ENCODE measurements at regions not wholly inside any gene's neighbourhood (a gene's known extent, or its start where the extent isn't known, plus 50 kb on each side); places are given as distances from the start of the nearest gene placed in this dataset.

- TF ChIP-seq CTCF (IDR thresholded peaks at IDR 0.05; ENCODE audit: insufficient read depth, low read depth, low read length): no peak
- TF ChIP-seq EZH2 (IDR thresholded peaks at IDR 0.05; ENCODE audit: insufficient read depth, low read length): no peak
These were observed 67.4 kb upstream of the FOXB1 start for GRCh38 chr15:59936741-59937140.
